ENCODE measurements at regions not wholly inside any gene's neighbourhood (a gene's known extent, or its start where the extent isn't known, plus 50 kb on each side); places are given as distances from the start of the nearest gene placed in this dataset.

DNA sequence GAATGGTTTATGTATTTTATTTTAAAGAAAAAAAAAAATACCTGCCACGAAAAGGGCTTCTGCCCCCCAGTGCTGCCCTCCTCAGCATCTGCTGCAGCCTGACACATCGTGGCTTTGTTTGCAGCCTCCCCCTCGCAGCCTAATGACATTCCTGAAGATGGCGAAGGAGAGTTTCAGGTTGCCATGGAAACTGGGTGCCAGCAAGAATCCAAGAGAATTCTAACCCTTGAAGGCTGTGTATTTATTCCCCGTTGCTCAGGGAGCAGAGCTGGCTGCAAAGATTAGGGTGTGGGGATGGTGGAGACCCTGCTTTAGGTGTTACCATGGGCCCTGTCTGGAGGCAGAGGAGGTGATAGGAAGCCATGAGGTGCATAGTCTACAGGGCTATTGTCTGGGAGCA, 126.6 kb downstream of the NSG2 start:
- no peak for TF ChIP-seq CTCF (conservative IDR thresholded peaks at IDR 0.05 in 1 of 2, IDR thresholded peaks at IDR 0.05 in 1 of 2; ENCODE audit: extremely low read depth in 1 of 2, insufficient read depth in 1 of 2, low read depth in 1 of 2, low read length in 2 of 2)
- TF ChIP-seq EZH2 (IDR thresholded peaks at IDR 0.05; ENCODE audit: borderline replicate concordance, low read length) = no peak

Data from mammary epithelial cell (primary cell).